T1000 (cell line): ENCODE measurements at regions not wholly inside any gene's neighbourhood (a gene's known extent, or its start where the extent isn't known, plus 50 kb on each side); places are given as distances from the start of the nearest gene placed in this dataset.

Experiments used
- DNase-seq: peaks from one replicate; lab custom pipeline; 2025; ENCODE audit warnings: mixed read lengths; lab: John Stamatoyannopoulos, UW

- DNase-seq = no peak
These were observed 121.3 kb downstream of the RPS29 start for GRCh38 chr14:49464885-49465284.

DNA sequence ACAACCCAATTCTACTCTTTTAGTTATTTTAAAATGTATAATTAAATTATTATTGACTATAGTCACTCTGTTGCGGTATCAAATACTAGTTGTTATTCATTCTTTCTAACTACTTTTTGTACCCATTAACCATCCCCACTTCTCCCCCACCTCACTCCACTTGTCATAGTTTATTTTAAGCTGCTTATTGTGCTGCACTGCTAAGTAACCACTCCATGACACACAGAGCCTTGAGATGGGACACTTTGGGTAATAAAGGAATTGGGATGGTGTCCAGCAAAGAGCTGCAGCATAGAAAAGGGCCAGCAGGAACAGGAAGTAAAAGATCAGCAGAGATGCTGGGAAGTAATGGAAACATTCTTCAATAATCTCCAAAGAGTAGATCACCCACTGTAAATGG is 123.0 kb downstream of the RPS29 start:
- no peak for DNase-seq

GRCh38 chr14:49461529-49462401 is 124.4 kb downstream of the RPS29 start:
- DNase-seq = no peak

- DNase-seq = no peak
These were observed 125.5 kb downstream of the RPS29 start for GRCh38 chr14:49460662-49461061.

DNA sequence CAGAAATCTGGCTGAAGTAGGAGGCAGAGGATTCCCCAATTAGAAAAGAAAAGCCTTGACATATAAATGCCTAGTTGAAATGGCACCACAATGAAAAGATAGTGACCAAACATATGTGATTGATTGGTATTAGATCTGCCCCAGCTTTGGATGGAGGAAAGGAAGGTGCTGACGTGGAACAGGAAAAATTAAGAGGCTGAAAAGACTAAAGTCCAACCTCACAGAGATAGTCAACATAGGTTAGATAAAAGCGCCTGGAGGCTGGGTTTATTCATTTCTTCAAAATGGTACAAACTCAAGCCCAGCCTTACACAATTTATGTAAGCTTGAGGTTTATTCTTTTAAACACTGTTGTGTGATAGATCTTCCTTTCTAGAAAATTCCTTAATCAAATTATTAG is 129.6 kb downstream of the RPS29 start:
- DNase-seq = no peak

GRCh38 chr14:49451938-49452337 is 134.2 kb downstream of the RPS29 start:
- no peak for DNase-seq

GRCh38 chr14:49449749-49450148 is 136.4 kb downstream of the RPS29 start:
- DNase-seq = no peak

GRCh38 chr14:49447540-49448107 is 138.6 kb downstream of the RPS29 start:
- DNase-seq = no peak

DNA sequence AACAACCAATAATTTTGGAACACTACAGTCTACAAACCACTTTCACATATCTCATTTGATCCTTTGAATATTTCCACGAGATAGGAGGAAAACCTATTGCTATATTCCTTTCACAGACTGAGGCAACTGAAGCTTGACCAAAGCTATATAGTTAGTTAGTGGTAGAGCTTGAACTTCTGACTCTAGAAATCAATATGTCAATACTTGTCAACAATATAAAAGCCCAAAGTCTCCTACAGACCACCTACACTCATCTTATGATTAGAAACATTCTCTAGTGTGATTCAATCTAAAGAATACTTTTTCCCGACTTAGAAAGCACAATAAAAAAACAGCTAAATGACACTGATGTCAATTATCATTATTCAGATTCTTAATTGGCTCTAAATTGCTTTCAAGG is 139.4 kb downstream of the RPS29 start:
- DNase-seq = no peak

DNA sequence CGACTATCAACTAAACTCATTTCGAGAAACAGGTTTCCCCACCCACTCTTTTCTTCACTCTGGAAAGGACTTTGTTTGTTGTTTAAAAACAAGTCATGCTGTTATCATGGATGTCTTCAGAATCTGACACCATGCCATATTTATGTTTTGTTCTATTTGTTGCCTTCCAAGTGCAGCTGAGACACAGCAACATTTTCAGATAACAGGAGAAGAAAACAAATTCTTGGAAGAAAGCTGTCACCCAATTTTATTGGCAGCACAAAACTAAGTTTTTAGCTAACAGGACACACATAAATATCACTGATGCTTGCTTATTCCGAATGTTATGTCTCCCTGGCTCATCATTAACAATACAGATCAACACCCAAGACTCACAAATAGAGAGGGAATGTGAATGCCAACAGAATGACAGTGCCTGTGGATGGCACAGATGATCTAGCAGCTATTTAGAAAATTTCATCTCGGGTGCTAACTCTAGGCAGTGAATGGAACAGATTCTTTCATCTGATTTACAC is 147.9 kb downstream of the RPS29 start:
- DNase-seq = no peak

DNA sequence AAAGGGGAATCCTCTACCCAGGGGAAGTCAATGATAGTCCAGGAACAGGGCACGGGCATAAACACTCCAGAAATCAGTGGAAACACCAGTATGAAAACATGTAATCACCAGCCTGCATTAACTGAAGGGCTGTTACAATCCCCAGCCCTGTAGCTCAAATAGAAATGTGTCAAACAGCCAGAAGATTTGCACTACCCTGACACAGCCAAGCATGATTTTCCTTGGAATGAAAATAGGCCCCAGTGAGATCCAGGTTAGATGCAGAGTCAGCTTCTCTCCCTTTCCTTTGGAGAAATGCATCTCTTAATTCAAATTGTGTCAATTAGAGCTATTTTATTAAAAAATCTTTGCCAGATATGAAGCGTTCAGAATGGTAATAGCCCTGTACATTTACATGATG is 158.1 kb downstream of the RPS29 start:
- no peak for DNase-seq

GRCh38 chr14:49427117-49427516 is 159.1 kb downstream of the RPS29 start:
- DNase-seq = no peak

DNA sequence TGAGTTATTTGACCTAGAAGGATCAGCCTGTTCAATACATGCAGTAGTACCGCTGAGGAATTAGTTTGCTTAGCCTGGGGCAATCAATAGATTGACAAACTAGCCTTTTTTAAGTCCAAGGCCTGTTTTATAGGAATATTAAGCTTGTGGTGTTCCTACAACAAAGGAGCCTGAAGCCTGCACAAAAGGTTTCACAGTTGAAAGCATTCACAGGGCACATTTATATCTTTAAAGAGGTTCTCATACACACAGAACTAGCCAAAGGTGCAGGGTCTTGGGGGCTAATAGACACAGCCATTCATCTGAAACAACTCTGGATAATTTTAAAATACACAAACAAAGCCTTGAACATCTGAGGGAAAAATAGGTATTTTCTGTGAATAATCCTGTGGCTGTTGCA is 160.3 kb downstream of the RPS29 start:
- no peak for DNase-seq

DNA sequence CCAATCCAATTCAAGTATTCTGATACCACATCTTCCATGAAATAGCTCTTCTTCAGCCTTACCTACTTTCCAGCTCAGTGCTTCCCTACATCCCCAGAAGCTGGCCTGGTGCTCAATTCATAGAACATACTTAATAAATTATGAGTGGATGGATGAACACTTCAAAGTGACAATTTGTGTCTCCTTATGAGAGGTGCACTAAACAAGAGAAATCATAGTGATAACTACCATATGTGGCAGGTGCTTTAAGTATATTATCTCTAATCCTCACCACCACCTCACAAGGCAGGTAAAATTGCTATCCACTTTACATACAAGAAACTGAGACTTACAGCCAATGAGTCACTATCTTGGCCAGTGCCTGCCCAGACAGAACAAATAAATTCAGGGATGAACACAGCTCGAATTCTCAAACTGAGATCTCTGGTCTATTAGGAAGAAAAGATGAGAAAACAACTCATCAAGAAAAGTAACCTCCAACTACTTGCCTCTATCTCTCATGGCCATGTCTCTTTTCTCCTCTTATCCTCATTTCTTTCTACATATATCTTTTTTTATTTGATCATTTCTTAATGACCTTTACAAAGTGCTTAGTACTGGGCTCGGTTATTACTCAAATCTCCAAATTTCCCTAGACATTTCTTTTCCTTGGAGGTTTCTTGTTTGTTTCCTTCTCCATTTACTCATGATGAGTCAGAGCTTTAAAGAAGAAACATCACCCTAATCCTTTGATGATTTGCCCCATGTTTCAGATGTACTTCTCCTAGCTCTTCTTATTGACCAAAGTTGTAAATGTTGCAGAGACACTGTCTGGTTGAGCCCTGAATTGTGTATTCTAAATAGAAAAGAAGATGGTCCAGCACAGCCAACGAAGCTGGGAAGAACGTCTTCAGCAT is 161.5 kb downstream of the RPS29 start:
- no peak for DNase-seq

GRCh38 chr14:49420201-49420600 is 166.0 kb downstream of the RPS29 start:
- no peak for DNase-seq

- no peak for DNase-seq
These were observed 167.4 kb downstream of the RPS29 start for GRCh38 chr14:49418789-49419188.

DNA sequence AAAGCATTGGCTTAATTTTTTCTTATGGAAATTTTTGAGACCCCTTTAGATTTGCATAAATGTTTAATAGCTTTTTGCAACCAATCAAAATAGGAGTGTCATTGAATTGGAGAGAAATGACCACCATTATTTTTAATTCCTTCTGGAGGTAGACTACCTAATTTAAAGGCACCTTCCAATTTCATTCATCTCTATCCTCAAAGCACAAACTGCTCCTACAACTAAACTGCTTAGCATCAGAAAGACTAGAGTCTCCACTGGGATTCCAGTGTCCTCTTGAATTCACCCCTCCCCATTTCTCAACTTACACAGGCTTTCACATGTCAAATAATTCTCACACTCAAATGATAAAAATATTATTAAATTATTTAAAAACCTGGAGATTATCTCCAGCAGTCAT is 168.4 kb downstream of the RPS29 start:
- no peak for DNase-seq

- no peak for DNase-seq
These were observed 177.8 kb downstream of the RPS29 start for GRCh38 chr14:49408187-49408933.

GRCh38 chr14:49405291-49405690 is 180.9 kb downstream of the RPS29 start:
- peak; percentile 31 for DNase-seq

GRCh38 chr14:49401373-49401772 is 184.8 kb downstream of the RPS29 start:
- DNase-seq = no peak

DNA sequence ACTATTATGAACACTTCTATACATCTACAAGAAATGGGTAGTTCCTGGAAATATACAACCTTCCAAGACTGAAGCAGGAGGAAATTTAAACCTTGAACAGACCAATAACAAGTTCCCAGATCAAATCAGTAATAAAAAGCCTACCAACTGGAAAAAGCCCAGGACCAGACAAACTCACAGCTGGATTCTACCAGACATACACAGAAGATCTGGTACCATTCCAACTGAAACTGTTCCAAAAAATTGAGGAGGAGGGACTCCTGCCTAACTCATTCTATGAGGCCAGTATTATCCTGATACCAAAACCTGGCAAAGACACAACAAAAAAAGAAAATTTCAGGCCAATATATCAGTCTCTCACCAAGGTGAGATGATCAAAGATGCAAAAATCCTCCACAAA is 189.4 kb downstream of the RPS29 start:
- DNase-seq = no peak

GRCh38 chr14:49381778-49382177 is 204.4 kb downstream of the RPS29 start:
- DNase-seq = no peak
